Tibial nerve (tissue), 3 donors: ENCODE measurements at regions not wholly inside any gene's neighbourhood (a gene's known extent, or its start where the extent isn't known, plus 50 kb on each side); places are given as distances from the start of the nearest gene placed in this dataset.

Experiments
- POLR2A ChIP-seq, 2 donors: fragments of 450-650 bp; IDR thresholded peaks; one replicate each; pipeline ENCODE4 v1.6.1; 2017; ENCODE audit warnings: antibody characterized with exemption in 2 of 2, mild to moderate bottlenecking in 2 of 2, moderate library complexity in 2 of 2
- TF ChIP-seq, protein P1 (sequence below), 5 experiments: fragments of 200-600 bp in 3 of 5; fragments of 450-650 bp in 2 of 5; sonication (generic) in 3 of 5; IDR thresholded peaks; one replicate each; pipeline ENCODE4 v1.5.1; 2016 to 2019; ENCODE audit warnings: antibody characterized with exemption in 5 of 5, mild to moderate bottlenecking in 3 of 5, moderate library complexity in 2 of 5

- no peak for TF ChIP-seq POLR2A (IDR thresholded peaks at IDR 0.05)
- TF ChIP-seq, protein P1, sequence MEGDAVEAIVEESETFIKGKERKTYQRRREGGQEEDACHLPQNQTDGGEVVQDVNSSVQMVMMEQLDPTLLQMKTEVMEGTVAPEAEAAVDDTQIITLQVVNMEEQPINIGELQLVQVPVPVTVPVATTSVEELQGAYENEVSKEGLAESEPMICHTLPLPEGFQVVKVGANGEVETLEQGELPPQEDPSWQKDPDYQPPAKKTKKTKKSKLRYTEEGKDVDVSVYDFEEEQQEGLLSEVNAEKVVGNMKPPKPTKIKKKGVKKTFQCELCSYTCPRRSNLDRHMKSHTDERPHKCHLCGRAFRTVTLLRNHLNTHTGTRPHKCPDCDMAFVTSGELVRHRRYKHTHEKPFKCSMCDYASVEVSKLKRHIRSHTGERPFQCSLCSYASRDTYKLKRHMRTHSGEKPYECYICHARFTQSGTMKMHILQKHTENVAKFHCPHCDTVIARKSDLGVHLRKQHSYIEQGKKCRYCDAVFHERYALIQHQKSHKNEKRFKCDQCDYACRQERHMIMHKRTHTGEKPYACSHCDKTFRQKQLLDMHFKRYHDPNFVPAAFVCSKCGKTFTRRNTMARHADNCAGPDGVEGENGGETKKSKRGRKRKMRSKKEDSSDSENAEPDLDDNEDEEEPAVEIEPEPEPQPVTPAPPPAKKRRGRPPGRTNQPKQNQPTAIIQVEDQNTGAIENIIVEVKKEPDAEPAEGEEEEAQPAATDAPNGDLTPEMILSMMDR (IDR thresholded peaks at IDR 0.05): no peak
Measured at GRCh38 chr11:23079382-23079813, 219.1 kb upstream of the CCDC179 start.
